ENCODE measurements at regions not wholly inside any gene's neighbourhood (a gene's known extent, or its start where the extent isn't known, plus 50 kb on each side); places are given as distances from the start of the nearest gene placed in this dataset.

- TF ChIP-seq, protein P1, sequence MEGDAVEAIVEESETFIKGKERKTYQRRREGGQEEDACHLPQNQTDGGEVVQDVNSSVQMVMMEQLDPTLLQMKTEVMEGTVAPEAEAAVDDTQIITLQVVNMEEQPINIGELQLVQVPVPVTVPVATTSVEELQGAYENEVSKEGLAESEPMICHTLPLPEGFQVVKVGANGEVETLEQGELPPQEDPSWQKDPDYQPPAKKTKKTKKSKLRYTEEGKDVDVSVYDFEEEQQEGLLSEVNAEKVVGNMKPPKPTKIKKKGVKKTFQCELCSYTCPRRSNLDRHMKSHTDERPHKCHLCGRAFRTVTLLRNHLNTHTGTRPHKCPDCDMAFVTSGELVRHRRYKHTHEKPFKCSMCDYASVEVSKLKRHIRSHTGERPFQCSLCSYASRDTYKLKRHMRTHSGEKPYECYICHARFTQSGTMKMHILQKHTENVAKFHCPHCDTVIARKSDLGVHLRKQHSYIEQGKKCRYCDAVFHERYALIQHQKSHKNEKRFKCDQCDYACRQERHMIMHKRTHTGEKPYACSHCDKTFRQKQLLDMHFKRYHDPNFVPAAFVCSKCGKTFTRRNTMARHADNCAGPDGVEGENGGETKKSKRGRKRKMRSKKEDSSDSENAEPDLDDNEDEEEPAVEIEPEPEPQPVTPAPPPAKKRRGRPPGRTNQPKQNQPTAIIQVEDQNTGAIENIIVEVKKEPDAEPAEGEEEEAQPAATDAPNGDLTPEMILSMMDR (IDR thresholded peaks at IDR 0.05), result no peak
- Histone ChIP-seq H3K36me3 (no peaks in the 10 kb centered on the region), H3K27me3 (replicated peaks; ENCODE audit: insufficient read depth) (no peaks in the 10 kb centered on the region), H3K4me1 (ENCODE audit: control insufficient read depth in 1 of 2, low read depth in 2 of 2) (no peaks in the 10 kb centered on the region), H3K4me3 (no peak overlapping the region), H3K9me3 (no peaks in the 10 kb centered on the region), H3K27ac (no peak overlapping the region)
- DNase-seq (ENCODE audit: low spot score) (no peak), ATAC-seq (ENCODE audit: insufficient number of reproducible peaks, low FRiP score, low read depth) (no peak)
Observed at GRCh38 chr5:3354606-3355005, 241.0 kb upstream of the IRX1 start.

DNA sequence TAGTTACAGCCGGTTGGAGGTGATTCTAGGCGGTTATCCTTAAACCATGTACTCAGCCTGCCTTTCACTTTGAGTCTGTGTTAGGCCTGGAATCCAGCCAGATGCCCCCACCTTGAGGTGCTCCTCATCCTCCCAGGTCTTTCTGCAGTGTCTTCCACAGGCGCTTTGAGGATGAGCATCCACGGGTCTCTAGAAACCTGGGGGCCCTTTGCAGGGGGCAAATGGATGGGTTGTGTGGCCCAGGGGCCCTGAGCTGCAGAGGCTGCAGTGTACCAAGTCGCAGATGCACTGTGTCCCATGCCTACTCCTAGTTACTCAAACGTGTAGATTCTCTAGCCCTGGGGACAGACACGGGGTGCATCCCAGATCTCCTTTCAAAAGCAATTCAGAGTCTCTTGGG, 242.1 kb upstream of the IRX1 start:
- Histone ChIP-seq H3K36me3 (no peaks in the 10 kb centered on the region), H3K4me3 (no peak overlapping the region), H3K27ac (no peak overlapping the region), H3K9me3 (no peaks in the 10 kb centered on the region), H3K27me3 (replicated peaks; ENCODE audit: insufficient read depth) (no peaks in the 10 kb centered on the region), H3K4me1 (ENCODE audit: control insufficient read depth in 1 of 2, low read depth in 2 of 2) (no peaks in the 10 kb centered on the region)
- TF ChIP-seq, protein P1 (IDR thresholded peaks at IDR 0.05), result no peak
- ATAC-seq (ENCODE audit: insufficient number of reproducible peaks, low FRiP score, low read depth) (no peak), DNase-seq (ENCODE audit: low spot score) (no peak)

GRCh38 chr5:3352711-3353110, 242.9 kb upstream of the IRX1 start:
- H3K36me3 ChIP-seq, result no peaks in the 10 kb centered on the region
- ATAC-seq (ENCODE audit: insufficient number of reproducible peaks, low FRiP score, low read depth) (no peak), DNase-seq (ENCODE audit: low spot score) (no peak)
- no peaks in the 10 kb centered on the region for H3K9me3 ChIP-seq
- no peak overlapping the region for H3K27ac ChIP-seq
- TF ChIP-seq, protein P1 (IDR thresholded peaks at IDR 0.05), result no peak
- no peaks in the 10 kb centered on the region for H3K27me3 ChIP-seq (replicated peaks; ENCODE audit: insufficient read depth)
- H3K4me1 ChIP-seq (ENCODE audit: control insufficient read depth in 1 of 2, low read depth in 2 of 2), result no peaks in the 10 kb centered on the region
- H3K4me3 ChIP-seq, result no peak overlapping the region

DNA sequence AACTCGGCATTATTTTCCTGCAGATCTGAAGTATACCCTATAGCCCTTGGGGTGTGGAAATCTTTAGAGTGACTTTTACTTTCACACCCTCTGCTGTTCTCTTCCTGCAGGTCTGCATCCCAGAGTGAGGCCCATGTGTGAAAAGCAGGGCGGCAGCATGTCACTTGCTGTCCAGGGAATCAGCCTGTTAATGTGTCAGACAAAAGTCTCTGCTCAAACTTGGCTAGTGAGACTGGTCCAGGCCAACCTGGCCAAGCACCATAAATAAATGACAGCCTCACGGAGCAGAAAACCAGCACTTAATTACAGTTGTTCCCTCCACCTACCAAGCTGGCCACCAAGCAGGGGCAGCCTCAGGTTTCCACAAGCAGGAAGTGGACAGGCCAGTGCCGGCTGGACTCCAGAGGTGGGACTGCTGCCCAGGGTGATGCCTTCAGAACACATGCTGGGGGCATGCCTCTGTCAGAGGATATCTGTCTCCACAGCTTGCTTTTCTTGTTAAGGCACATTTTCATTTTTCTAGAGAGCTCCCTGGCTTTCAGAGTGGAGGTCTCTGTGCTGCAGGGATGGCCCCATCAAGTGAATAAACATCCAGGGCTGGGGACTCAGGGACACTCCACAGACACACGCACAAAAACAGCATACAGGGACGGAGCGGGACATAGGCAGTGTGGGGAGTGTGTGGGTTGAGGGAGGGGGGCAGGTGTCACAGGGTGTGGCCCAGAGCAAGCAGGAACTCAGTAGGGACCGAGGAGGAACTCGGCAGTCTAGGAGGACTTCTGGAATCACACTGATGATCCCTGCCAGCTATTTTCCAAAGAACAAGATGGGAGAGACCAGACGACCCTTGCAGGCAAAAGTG, 243.8 kb upstream of the IRX1 start:
- DNase-seq (ENCODE audit: low spot score) (no peak), ATAC-seq (ENCODE audit: insufficient number of reproducible peaks, low FRiP score, low read depth) (no peak)
- TF ChIP-seq, protein P1 (IDR thresholded peaks at IDR 0.05), result no peak
- no peaks in the 10 kb centered on the region for H3K9me3 ChIP-seq
- no peaks in the 10 kb centered on the region for H3K27me3 ChIP-seq (replicated peaks; ENCODE audit: insufficient read depth)
- no peaks in the 10 kb centered on the region for H3K36me3 ChIP-seq
- H3K27ac ChIP-seq, result no peak overlapping the region
- H3K4me3 ChIP-seq, result no peak overlapping the region
- H3K4me1 ChIP-seq (ENCODE audit: control insufficient read depth in 1 of 2, low read depth in 2 of 2), result no peaks in the 10 kb centered on the region

- TF ChIP-seq, protein P1 (IDR thresholded peaks at IDR 0.05), result no peak
- ATAC-seq (ENCODE audit: insufficient number of reproducible peaks, low FRiP score, low read depth) (no peak), DNase-seq (ENCODE audit: low spot score) (no peak)
- H3K27me3 ChIP-seq (replicated peaks; ENCODE audit: insufficient read depth), result no peaks in the 10 kb centered on the region
- H3K4me1 ChIP-seq (ENCODE audit: control insufficient read depth in 1 of 2, low read depth in 2 of 2), result no peaks in the 10 kb centered on the region
- H3K27ac ChIP-seq, result no peak overlapping the region
- no peaks in the 10 kb centered on the region for H3K9me3 ChIP-seq
- H3K4me3 ChIP-seq, result no peak overlapping the region
- H3K36me3 ChIP-seq, result no peaks in the 10 kb centered on the region
Observed at GRCh38 chr5:3350781-3351180, 244.9 kb upstream of the IRX1 start.
